K562 (cell line): ENCODE measurements at regions not wholly inside any gene's neighbourhood (a gene's known extent, or its start where the extent isn't known, plus 50 kb on each side); places are given as distances from the start of the nearest gene placed in this dataset.

ENCODE experiments used
- ATAC-seq: fragments of 200-7000 bp; cut with Tn5 transposase; 3 replicates; pipeline ENCODE4 v1.9.1; 2020; ENCODE audit warnings: moderate library complexity
- BruUV-seq: library from RNA; stranded (reverse); fragments of 400-500 nt; replicated peaks from 2 replicates; lab custom pipeline; 2021; lab: Mats Ljungman, UMichigan
- CTCF ChIA-PET: fragments of 300-600 bp; formaldehyde crosslinking; extraction: SDS; loops from one replicate; lab custom pipeline; 2021; ENCODE audit warnings: low intra/inter-chr PET ratio; lab: Yijun Ruan, JAX
- POLR2A ChIA-PET: fragments of 300-600, 350-650 bp; sonication (Branson Sonifier 250); formaldehyde crosslinking; extraction: SDS; loops from one replicate; lab custom pipeline; 2021; ENCODE audit warnings: antibody characterized with exemption, inconsistent platforms; lab: Yijun Ruan, JAX
- DNase-seq, 4 experiments: peaks; one replicate each; pipeline versions ENCODE4 v3.0.0 to v3.0.0-alpha.2; 2011 to 2018; ENCODE audit warnings: low spot score in 3 of 4, mixed read lengths in 3 of 4; ENCODE audit errors: extremely low read depth in 1 of 4
- FAIRE-seq: peaks from 2 replicates; lab custom pipeline; 2011; peaks lifted over from hg19 to GRCh38; lab: Jason Lieb, UNC
- H2AFZ ChIP-seq: 2 replicates; pipeline ENCODE4 v1.6.0; 2011; ENCODE audit warnings: low read depth, low read length, control low read depth, inconsistent platforms
- H3K27ac ChIP-seq: fragments of 200-600 bp; 3 replicates; pipeline ENCODE4 v1.8.0; 2011; ENCODE audit warnings: low read depth, mild to moderate bottlenecking, control low read depth, inconsistent platforms, low read length, moderate library complexity, mixed read lengths; ENCODE audit errors: extremely low read depth
- H3K27me3 ChIP-seq, 2 experiments: fragments of 300-600 bp in 1 of 2; 2 replicates in 1 of 2; 3 replicates in 1 of 2; pipeline versions ENCODE4 v1.6.0 to v1.8.0; 2011; ENCODE audit warnings: inconsistent platforms in 2 of 2, low read length in 2 of 2, mild to moderate bottlenecking in 1 of 2, mixed read lengths in 1 of 2, moderate library complexity in 1 of 2; ENCODE audit not compliant: control insufficient read depth in 2 of 2, insufficient read depth in 2 of 2
- H3K36me3 ChIP-seq: fragments of 300-600 bp; 3 replicates; pipeline ENCODE4 v1.8.0; 2011; ENCODE audit warnings: mild to moderate bottlenecking, low read length, inconsistent platforms; ENCODE audit not compliant: control insufficient read depth, insufficient read depth
- H3K4me1 ChIP-seq, 2 experiments: fragments of 200-600 bp in 1 of 2; replicated peaks in 1 of 2; 2 replicates in 1 of 2; 3 replicates in 1 of 2; pipeline versions ENCODE4 v1.5.1 to v1.8.0; 2011; ENCODE audit warnings: inconsistent platforms in 2 of 2, low read length in 2 of 2, mild to moderate bottlenecking in 1 of 2, mixed read lengths in 1 of 2, moderate library complexity in 1 of 2; ENCODE audit not compliant: control insufficient read depth in 2 of 2, insufficient read depth in 2 of 2
- H3K4me2 ChIP-seq: 2 replicates; pipeline ENCODE4 v1.6.1; 2011; ENCODE audit warnings: low read length, control low read depth, inconsistent platforms, mixed read lengths; ENCODE audit not compliant: insufficient read depth
- H3K4me3 ChIP-seq: fragments of 200-600 bp; sonication (generic), shearing (Covaris generic); 2 replicates; pipeline ENCODE4 v1.5.1; 2016; ENCODE audit warnings: control low read depth, inconsistent platforms
- H3K79me2 ChIP-seq: fragments of 200-600 bp; 3 replicates; pipeline ENCODE4 v1.8.0; 2011; ENCODE audit warnings: low read length, inconsistent platforms; ENCODE audit not compliant: control insufficient read depth, insufficient read depth
- H3K9ac ChIP-seq, 2 experiments: 2 replicates each; pipeline versions ENCODE4 v1.6.0 to v1.6.1; 2011; ENCODE audit warnings: low read depth in 2 of 2, low read length in 2 of 2, control low read depth in 1 of 2, inconsistent platforms in 1 of 2, mild to moderate bottlenecking in 1 of 2, mixed read lengths in 1 of 2; ENCODE audit not compliant: insufficient read depth in 1 of 2
- H3K9me1 ChIP-seq: one replicate; pipeline ENCODE4 v1.6.0; 2011; ENCODE audit warnings: inconsistent platforms, mild to moderate bottlenecking, low read length, moderate library complexity; ENCODE audit not compliant: control insufficient read depth, insufficient read depth
- H3K9me3 ChIP-seq: replicated peaks from 2 replicates; pipeline ENCODE4 v1.5.1; 2011; ENCODE audit warnings: low read depth, low read length, inconsistent platforms; ENCODE audit not compliant: control insufficient read depth, insufficient read depth
- H4K20me1 ChIP-seq: replicated peaks from 2 replicates; pipeline ENCODE4 v1.6.1; 2011; ENCODE audit warnings: low read length, inconsistent platforms, mixed read lengths; ENCODE audit not compliant: control insufficient read depth, insufficient read depth
- BCOR ChIP-seq: fragments of 450-650 bp; IDR thresholded peaks from 2 replicates; pipeline ENCODE4 v1.6.1; 2016
- GTF2E2 ChIP-seq: fragments of 200-800 bp; sonication (Bioruptor generic); IDR thresholded peaks from 2 replicates; pipeline ENCODE4 v1.6.1; 2016; ENCODE audit warnings: missing genetic modification characterization, missing compliant biosample characterization
- HBP1 ChIP-seq: fragments of 450-650 bp; formaldehyde crosslinking; IDR thresholded peaks from 2 replicates; pipeline ENCODE4 v1.4.0; 2022; ENCODE audit warnings: missing genetic modification characterization
- KAT8 ChIP-seq: fragments of 450-650 bp; IDR thresholded peaks from 2 replicates; pipeline ENCODE4 v1.6.1; 2016; ENCODE audit warnings: low read depth, mild to moderate bottlenecking
- RBM15 ChIP-seq: fragments of 200-400 bp; formaldehyde crosslinking; IDR thresholded peaks from 2 replicates; pipeline ENCODE4 v1.6.1; 2018; ENCODE audit warnings: mild to moderate bottlenecking, low read length, moderate library complexity; ENCODE audit not compliant: insufficient read depth
- ZNF551 ChIP-seq: fragments of 250-450 bp; sonication (Bioruptor Pico); IDR thresholded peaks from 2 replicates; pipeline ENCODE4 v1.5.0; 2021; ENCODE audit warnings: mild to moderate bottlenecking, moderate library complexity
- WGBS: fragments of 100-300 bp; shearing (Covaris generic); methylation state at CpG from one replicate; pipeline ENCODE4 v1.1.6; 2016; ENCODE audit warnings: low coverage, mixed read lengths; ENCODE audit not compliant: insufficient coverage; ENCODE audit errors: missing lambda C conversion rate; 5-methylcytosine and 5-hydroxymethylcytosine counted together
- in situ Hi-C: fragments of 300-500 bp; cut with MboI; formaldehyde crosslinking; loops from 4 replicates; pipeline ENCODE4 v1.15.0; 2018; ENCODE audit warnings: inconsistent platforms, mixed read lengths
- intact Hi-C: fragments of 100-400 bp; cut with micrococcal nuclease; formaldehyde crosslinking; loops from 2 replicates; pipeline ENCODE4 v1.14.2; 2022

- no peak for DNase-seq
- no peak for FAIRE-seq
- no peaks in the 10 kb centered on the region for H3K27me3 ChIP-seq
- H3K4me2 ChIP-seq: no peak overlapping the region
- BruUV-seq: no TSS peak
- POLR2A ChIA-PET: no interaction called here
- CTCF ChIA-PET: no interaction called here
- no peak overlapping the region for H3K9ac ChIP-seq
- no peak for ATAC-seq
- no peaks in the 10 kb centered on the region for H4K20me1 ChIP-seq
- H3K79me2 ChIP-seq: no peaks in the 10 kb centered on the region
- H3K36me3 ChIP-seq: no peaks in the 10 kb centered on the region
- intact Hi-C loops: no loop called here
- in situ Hi-C loops: no loop called here
- H3K27ac ChIP-seq: no peak overlapping the region
- no peaks in the 10 kb centered on the region for H3K4me1 ChIP-seq
- H3K9me3 ChIP-seq: no peaks in the 10 kb centered on the region
- no peaks in the 10 kb centered on the region for H3K9me1 ChIP-seq
- no peak overlapping the region for H2AFZ ChIP-seq
- no peak for TF ChIP-seq BCOR
- no peak for TF ChIP-seq HBP1 (CRISPR knock-in tag)
- no peak for TF ChIP-seq KAT8
- no peak for TF ChIP-seq ZNF551 (CRISPR knock-in tag)
- no peak for TF ChIP-seq GTF2E2 (tag)
- no peak for TF ChIP-seq RBM15
- TF ChIP-seq, all 486 proteins: peak for 0
- H3K4me3 ChIP-seq: no peak overlapping the region
- WGBS: 5% methylated on average over 4 of the region's 4 CpGs
These were observed 765.1 kb downstream of the KCNA4 start for GRCh38 chr11:29251738-29252137.
